Uterus (tissue), 2 donors: ENCODE measurements at regions not wholly inside any gene's neighbourhood (a gene's known extent, or its start where the extent isn't known, plus 50 kb on each side); places are given as distances from the start of the nearest gene placed in this dataset.

ENCODE experiments used
- POLR2A ChIP-seq, 2 donors: fragments of 450-650 bp; IDR thresholded peaks; one replicate each; pipeline ENCODE4 v1.6.1; 2016; ENCODE audit warnings: antibody characterized with exemption in 2 of 2, mild to moderate bottlenecking in 1 of 2, moderate library complexity in 1 of 2
- TF ChIP-seq, protein P1 (sequence below), 4 experiments: fragments of 200-600 bp in 2 of 4; fragments of 450-650 bp in 2 of 4; sonication (generic) in 2 of 4; IDR thresholded peaks; one replicate each; pipeline ENCODE4 v1.5.1; 2016 to 2019; ENCODE audit warnings: antibody characterized with exemption in 4 of 4, mild to moderate bottlenecking in 2 of 4, moderate library complexity in 1 of 4

DNA sequence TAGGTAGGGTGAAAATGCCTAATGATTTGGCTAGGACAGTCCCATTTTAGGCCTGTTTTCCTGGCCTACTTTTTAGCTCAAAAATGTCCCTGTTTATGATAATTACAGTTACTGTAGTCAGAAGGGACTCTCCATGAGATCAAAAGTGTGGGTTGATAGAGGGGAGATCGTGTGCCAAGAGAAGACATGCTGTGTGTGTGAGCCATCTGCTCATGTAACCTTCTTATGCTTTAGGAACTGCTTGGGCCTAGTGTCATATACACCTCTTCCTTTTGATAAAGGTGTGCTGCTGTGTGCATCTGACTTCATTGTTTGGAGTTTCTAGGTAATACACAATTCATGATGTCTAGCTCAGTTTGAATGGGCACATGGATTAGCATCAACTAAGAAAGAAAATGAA is 786.5 kb downstream of the PDCD6IP start:
- no peak for TF ChIP-seq POLR2A (IDR thresholded peaks at IDR 0.05)
- TF ChIP-seq, protein P1, sequence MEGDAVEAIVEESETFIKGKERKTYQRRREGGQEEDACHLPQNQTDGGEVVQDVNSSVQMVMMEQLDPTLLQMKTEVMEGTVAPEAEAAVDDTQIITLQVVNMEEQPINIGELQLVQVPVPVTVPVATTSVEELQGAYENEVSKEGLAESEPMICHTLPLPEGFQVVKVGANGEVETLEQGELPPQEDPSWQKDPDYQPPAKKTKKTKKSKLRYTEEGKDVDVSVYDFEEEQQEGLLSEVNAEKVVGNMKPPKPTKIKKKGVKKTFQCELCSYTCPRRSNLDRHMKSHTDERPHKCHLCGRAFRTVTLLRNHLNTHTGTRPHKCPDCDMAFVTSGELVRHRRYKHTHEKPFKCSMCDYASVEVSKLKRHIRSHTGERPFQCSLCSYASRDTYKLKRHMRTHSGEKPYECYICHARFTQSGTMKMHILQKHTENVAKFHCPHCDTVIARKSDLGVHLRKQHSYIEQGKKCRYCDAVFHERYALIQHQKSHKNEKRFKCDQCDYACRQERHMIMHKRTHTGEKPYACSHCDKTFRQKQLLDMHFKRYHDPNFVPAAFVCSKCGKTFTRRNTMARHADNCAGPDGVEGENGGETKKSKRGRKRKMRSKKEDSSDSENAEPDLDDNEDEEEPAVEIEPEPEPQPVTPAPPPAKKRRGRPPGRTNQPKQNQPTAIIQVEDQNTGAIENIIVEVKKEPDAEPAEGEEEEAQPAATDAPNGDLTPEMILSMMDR (IDR thresholded peaks at IDR 0.05) = no peak
